ENCODE measurements at regions not wholly inside any gene's neighbourhood (a gene's known extent, or its start where the extent isn't known, plus 50 kb on each side); places are given as distances from the start of the nearest gene placed in this dataset.
"Not testable (repeated sequence)": the region's sequence is repeated elsewhere in the genome, so short reads cannot be mapped to it uniquely, and the experiment has no call there.

GRCh38 chr2:120544522-120544921 lies 191.1 kb upstream of the GLI2 start:
- H2BK120ac ChIP-seq (ENCODE audit: low read depth, low read length, poor library complexity, severe bottlenecking), result no peak overlapping the region
- H2BK20ac ChIP-seq (ENCODE audit: low read depth, low read length, poor library complexity, severe bottlenecking), result no peak overlapping the region
- H3K79me2 ChIP-seq (ENCODE audit: insufficient read depth, low read length), result no peaks in the 10 kb centered on the region
- no peak overlapping the region for H3K4me2 ChIP-seq (ENCODE audit: insufficient read depth, insufficient read length, low read length)
- H2BK12ac ChIP-seq (ENCODE audit: insufficient read length, low read depth, low read length), result no peak overlapping the region
- H3K27me3 ChIP-seq (ENCODE audit: insufficient read depth, low read length), result no peaks in the 10 kb centered on the region; the same call in 1 of the 2 replicates
- no peaks in the 10 kb centered on the region for H4K20me1 ChIP-seq (ENCODE audit: control insufficient read depth, insufficient read depth, insufficient read length)
- H3K56ac ChIP-seq (ENCODE audit: insufficient read length, low read depth, low read length), result no peak overlapping the region
- H4K5ac ChIP-seq (ENCODE audit: insufficient read length, low read depth, low read length), result no peak overlapping the region
- H3K14ac ChIP-seq (ENCODE audit: insufficient read depth, low read length), result no peak overlapping the region
- no peak overlapping the region for H2BK5ac ChIP-seq (ENCODE audit: insufficient read length, low read length)
- no peaks in the 10 kb centered on the region for H3K79me1 ChIP-seq (ENCODE audit: insufficient read depth, low read depth, low read length, poor library complexity, severe bottlenecking)
- H3K23ac ChIP-seq (ENCODE audit: insufficient read length, low read depth, low read length), result no peak overlapping the region
- Mint-ChIP-seq H3K27me3 (ENCODE audit: low read depth) (peaks cover 85% of the 10 kb centered on the region), H3K9me3 (no peaks in the 10 kb centered on the region), H3K4me1 (peaks cover 17 to 35% of the 10 kb centered on the region in 2 experiments), H3K27ac (peak overlapping the region in 1 of 3 experiments; percentile 59; a peak in 1 of 7 replicates), H3K4me3 (no peak overlapping the region), H3K36me3 (ENCODE audit: insufficient read depth in 1 of 3, low read depth in 3 of 3) (no peaks in the 10 kb centered on the region)
- no peak for DNase-seq
- no peak overlapping the region for H3K9ac ChIP-seq (ENCODE audit: extremely low read depth, insufficient read length, low read length)
- no peak overlapping the region for H2AFZ ChIP-seq (ENCODE audit: low read length)
- WGBS (ENCODE audit: extremely low coverage, insufficient read length, low lambda C conversion rate), result no CpG with 5 or more reads among the region's 9 CpGs
- no peak overlapping the region for H3T11ph ChIP-seq (ENCODE audit: low read length)
- no peak overlapping the region for H4K91ac ChIP-seq (ENCODE audit: insufficient read length, low read depth, low read length)
- H3K9me3 ChIP-seq (ENCODE audit: control insufficient read depth, low read depth, low read length), result no peaks in the 10 kb centered on the region
- no peak for TF ChIP-seq CTCF (conservative IDR thresholded peaks at IDR 0.05)
- no peak overlapping the region for H3K27ac ChIP-seq (ENCODE audit: insufficient read length, low read depth, low read length)
- no peak overlapping the region for H3K18ac ChIP-seq (ENCODE audit: insufficient read length, low read depth, low read length)
- no peak overlapping the region for H4K8ac ChIP-seq (replicated peaks; ENCODE audit: insufficient read length, low read depth, low read length)
- H2BK15ac ChIP-seq (ENCODE audit: low read depth, low read length), result no peak overlapping the region
- no peak overlapping the region for H3K4ac ChIP-seq (ENCODE audit: low read depth, low read length)
- no peaks in the 10 kb centered on the region for H3K4me1 ChIP-seq (ENCODE audit: insufficient read depth, low read length)
- no peak overlapping the region for H2AK5ac ChIP-seq (ENCODE audit: insufficient read length, low read length)
- H3K23me2 ChIP-seq (ENCODE audit: insufficient read length, low read depth, low read length, poor library complexity, severe bottlenecking), result no peaks in the 10 kb centered on the region

- not testable (repeated sequence) for H3K27ac Mint-ChIP-seq; H3K23ac ChIP-seq (ENCODE audit: insufficient read length, low read depth, low read length); H2AK5ac ChIP-seq (ENCODE audit: insufficient read length, low read length); H3K14ac ChIP-seq (ENCODE audit: insufficient read depth, low read length); H4K8ac ChIP-seq (replicated peaks; ENCODE audit: insufficient read length, low read depth, low read length); H4K20me1 ChIP-seq (ENCODE audit: control insufficient read depth, insufficient read depth, insufficient read length); H2AFZ ChIP-seq (ENCODE audit: low read length); H3K79me2 ChIP-seq (ENCODE audit: insufficient read depth, low read length); H3K9me3 ChIP-seq (ENCODE audit: control insufficient read depth, low read depth, low read length); H3K27ac ChIP-seq (ENCODE audit: insufficient read length, low read depth, low read length); H4K5ac ChIP-seq (ENCODE audit: insufficient read length, low read depth, low read length); H3K23me2 ChIP-seq (ENCODE audit: insufficient read length, low read depth, low read length, poor library complexity, severe bottlenecking); H3K4ac ChIP-seq (ENCODE audit: low read depth, low read length); H3K4me1 ChIP-seq (ENCODE audit: insufficient read depth, low read length); H2BK5ac ChIP-seq (ENCODE audit: insufficient read length, low read length); H3K79me1 ChIP-seq (ENCODE audit: insufficient read depth, low read depth, low read length, poor library complexity, severe bottlenecking); H3K27me3 ChIP-seq (ENCODE audit: insufficient read depth, low read length); H3K4me3 Mint-ChIP-seq; H2BK20ac ChIP-seq (ENCODE audit: low read depth, low read length, poor library complexity, severe bottlenecking); H3T11ph ChIP-seq (ENCODE audit: low read length); H3K4me2 ChIP-seq (ENCODE audit: insufficient read depth, insufficient read length, low read length); H2BK15ac ChIP-seq (ENCODE audit: low read depth, low read length); DNase-seq; H2BK120ac ChIP-seq (ENCODE audit: low read depth, low read length, poor library complexity, severe bottlenecking); H3K9ac ChIP-seq (ENCODE audit: extremely low read depth, insufficient read length, low read length); H3K18ac ChIP-seq (ENCODE audit: insufficient read length, low read depth, low read length); H3K36me3 Mint-ChIP-seq (ENCODE audit: insufficient read depth in 1 of 3, low read depth in 3 of 3); H4K91ac ChIP-seq (ENCODE audit: insufficient read length, low read depth, low read length); H2BK12ac ChIP-seq (ENCODE audit: insufficient read length, low read depth, low read length); H3K56ac ChIP-seq (ENCODE audit: insufficient read length, low read depth, low read length); H3K9me3 Mint-ChIP-seq
- Mint-ChIP-seq H3K27me3 (ENCODE audit: low read depth) (peaks cover 84% of the 10 kb centered on the region), H3K4me1 (peaks cover 17 to 32% of the 10 kb centered on the region in 2 experiments)
- no CpG with 5 or more reads among the region's 11 CpGs for WGBS (ENCODE audit: extremely low coverage, insufficient read length, low lambda C conversion rate)
Observed at GRCh38 chr2:120545007-120545406, 190.7 kb upstream of the GLI2 start.

Data from H9 (cell line).